Activated T-helper 1 cell treated with anti-CD3 and anti-CD28 coated beads, Interleukin-2, amount 50 U/mL, for 16 hours (primary cell): ENCODE measurements at regions not wholly inside any gene's neighbourhood (a gene's known extent, or its start where the extent isn't known, plus 50 kb on each side); places are given as distances from the start of the nearest gene placed in this dataset.

Experiments
- DNase-seq, 2 donors: peaks; one replicate each; pipeline ENCODE4 v3.0.0-alpha.2; 2020; ENCODE audit warnings: low read depth in 1 of 2, low spot score in 1 of 2

GRCh38 chr3:46146548-46146947 lies 61.6 kb downstream of the CCR1 start:
- no peak for DNase-seq

GRCh38 chr3:46146021-46146420 lies 62.1 kb downstream of the CCR1 start:
- no peak for DNase-seq

- DNase-seq, result no peak
These were observed 63.0 kb downstream of the CCR1 start for GRCh38 chr3:46145147-46145546.

GRCh38 chr3:46143951-46144473 lies 64.1 kb downstream of the CCR1 start:
- DNase-seq, result no peak

- DNase-seq, result no peak
These were observed 66.3 kb downstream of the CCR1 start for GRCh38 chr3:46141813-46142212.

GRCh38 chr3:46138581-46138980 lies 69.5 kb downstream of the CCR1 start:
- no peak for DNase-seq

- DNase-seq, result no peak
These were observed 72.6 kb downstream of the CCR1 start for GRCh38 chr3:46135475-46135874.

- DNase-seq, result no peak
These were observed 74.8 kb downstream of the CCR1 start for GRCh38 chr3:46133285-46133684.

GRCh38 chr3:46132565-46132964 lies 75.5 kb downstream of the CCR1 start:
- no peak for DNase-seq

GRCh38 chr3:46131884-46132450 lies 76.1 kb downstream of the CCR1 start:
- no peak for DNase-seq

GRCh38 chr3:46130631-46131310 lies 77.3 kb downstream of the CCR1 start:
- no peak for DNase-seq

GRCh38 chr3:46129588-46130272 lies 78.4 kb downstream of the CCR1 start:
- no peak for DNase-seq

- DNase-seq, result no peak
These were observed 80.6 kb downstream of the CCR1 start for GRCh38 chr3:46127503-46127902.

GRCh38 chr3:46124216-46125177 lies 83.6 kb downstream of the CCR1 start:
- DNase-seq, result no peak

GRCh38 chr3:46123646-46124045 lies 84.5 kb downstream of the CCR1 start:
- no peak for DNase-seq

GRCh38 chr3:46122091-46122490 lies 86.0 kb downstream of the CCR1 start:
- DNase-seq, result no peak

GRCh38 chr3:46120983-46121382 lies 87.1 kb downstream of the CCR1 start:
- DNase-seq, result no peak

GRCh38 chr3:46119709-46120498 lies 88.2 kb downstream of the CCR1 start:
- no peak for DNase-seq

- DNase-seq, result no peak
These were observed 88.9 kb downstream of the CCR1 start for GRCh38 chr3:46119253-46119652.

GRCh38 chr3:46116996-46117395 lies 89.7 kb upstream of the XCR1 start:
- no peak for DNase-seq
